T47D (cell line): ENCODE measurements at regions not wholly inside any gene's neighbourhood (a gene's known extent, or its start where the extent isn't known, plus 50 kb on each side); places are given as distances from the start of the nearest gene placed in this dataset.
"Not testable (repeated sequence)": the region's sequence is repeated elsewhere in the genome, so short reads cannot be mapped to it uniquely, and the experiment has no call there.

ENCODE experiments used
- DNase-seq, 2 experiments: peaks; one replicate each; pipeline versions ENCODE4 v3.0.0 to v3.0.0-alpha.2; 2011 to 2012; ENCODE audit warnings: low read depth in 1 of 2, low spot score in 1 of 2
- JUND ChIP-seq: IDR thresholded peaks from 2 replicates; pipeline ENCODE4 v1.6.1; 2012; ENCODE audit warnings: low read depth
- in situ Hi-C: cut with HindIII; loops from 2 replicates; pipeline ENCODE4 v1.10.0; 2016; ENCODE audit warnings: low sequenced_read_pairs, low pct_unique_long_range_greater_than_20kb

DNA sequence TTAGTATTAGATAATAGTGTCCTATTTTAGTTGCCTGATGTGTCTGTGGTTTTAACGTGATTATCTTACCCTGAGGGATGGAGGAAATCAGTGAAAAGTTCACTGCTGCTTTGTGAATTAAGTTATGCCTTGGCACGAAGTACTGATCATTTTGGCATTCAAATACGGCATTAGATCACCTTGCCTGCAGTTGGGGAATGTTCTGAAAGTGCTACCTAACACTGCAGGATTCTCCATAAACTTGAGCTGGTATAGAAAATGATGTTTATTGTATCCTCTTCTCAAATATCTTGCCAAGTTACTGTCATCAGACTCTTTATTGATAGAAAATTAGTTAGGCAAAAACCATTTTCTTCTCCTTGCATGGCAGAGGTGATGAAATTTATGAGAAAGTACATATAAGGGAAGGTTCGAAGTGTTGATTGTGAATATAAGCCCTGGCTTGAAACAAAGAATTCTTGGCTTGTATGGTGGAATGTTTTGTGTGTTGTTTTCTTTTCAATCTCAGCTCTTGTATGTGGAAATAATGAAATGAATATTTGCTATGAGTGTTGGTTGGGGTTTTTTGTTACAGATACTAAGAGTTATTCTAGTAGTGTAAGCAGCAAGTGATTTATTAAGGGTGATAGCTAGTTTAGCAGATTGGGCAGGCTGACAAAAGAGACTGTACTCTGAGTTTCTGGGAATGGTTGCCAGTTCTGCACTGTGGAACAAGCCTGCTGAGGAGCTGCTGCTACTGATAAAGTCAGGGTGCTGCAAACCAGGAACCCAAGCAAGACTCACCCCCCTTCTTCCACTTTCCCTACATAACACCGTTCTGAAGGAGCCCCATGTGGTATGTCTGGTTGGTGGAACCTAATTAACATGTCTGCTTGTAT is 448.3 kb downstream of the PCNX1 start:
- DNase-seq, result no peak
- TF ChIP-seq JUND, result no peak

GRCh38 chr14:71358209-71358931 is 451.1 kb downstream of the PCNX1 start:
- TF ChIP-seq JUND, result no peak
- in situ Hi-C loops, result no loop called here
- no peak for DNase-seq

More for the DNA sequence above, 448.3 kb downstream of the PCNX1 start:
- in situ Hi-C loops, result no loop called here

GRCh38 chr14:71358932-71359421 is 451.7 kb downstream of the PCNX1 start:
- DNase-seq, in situ Hi-C loops: not testable (repeated sequence)

DNA sequence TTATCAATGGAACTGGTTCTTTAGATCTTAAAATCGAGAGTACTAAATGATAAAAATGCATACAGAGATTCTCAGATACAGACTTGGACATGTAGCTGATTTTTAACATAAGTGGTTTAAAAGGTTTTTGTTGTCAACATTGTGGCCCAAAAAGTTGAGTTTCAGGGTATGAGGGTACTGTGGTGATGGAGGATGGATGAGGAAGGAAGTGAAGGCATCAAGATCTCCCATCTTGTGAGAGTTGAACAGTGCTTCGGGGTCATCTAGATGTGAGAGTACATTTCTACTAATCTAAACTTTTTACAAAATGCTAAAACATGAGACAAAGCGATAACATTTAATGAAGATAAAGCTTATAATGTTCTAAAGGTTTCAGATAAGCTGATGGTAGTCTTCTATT is 452.6 kb downstream of the PCNX1 start:
- in situ Hi-C loops, result no loop called here
- no peak for DNase-seq

DNA sequence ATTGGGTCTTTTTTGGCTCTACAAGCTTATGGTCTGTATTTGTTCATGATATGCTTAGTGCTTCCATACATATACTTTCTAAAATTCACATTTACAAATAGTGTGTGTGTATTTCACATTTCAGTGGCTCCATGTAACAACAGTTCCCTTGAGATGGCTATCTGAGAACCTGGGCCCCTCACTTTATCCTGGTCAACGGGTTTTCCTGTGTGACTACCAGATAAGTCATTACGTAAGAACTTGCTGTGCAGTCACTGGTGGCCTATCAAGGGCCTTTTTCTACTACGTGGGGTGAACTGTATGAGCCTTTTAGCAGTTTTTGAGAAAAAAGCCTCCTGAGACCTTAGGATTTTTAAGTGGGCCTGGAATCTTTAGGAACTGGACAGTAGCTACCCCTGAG is 454.1 kb downstream of the PCNX1 start:
- in situ Hi-C loops, result no loop called here
- DNase-seq, result no peak
- TF ChIP-seq JUND, result no peak

More for the DNA sequence above, 452.6 kb downstream of the PCNX1 start:
- no peak for TF ChIP-seq JUND

DNA sequence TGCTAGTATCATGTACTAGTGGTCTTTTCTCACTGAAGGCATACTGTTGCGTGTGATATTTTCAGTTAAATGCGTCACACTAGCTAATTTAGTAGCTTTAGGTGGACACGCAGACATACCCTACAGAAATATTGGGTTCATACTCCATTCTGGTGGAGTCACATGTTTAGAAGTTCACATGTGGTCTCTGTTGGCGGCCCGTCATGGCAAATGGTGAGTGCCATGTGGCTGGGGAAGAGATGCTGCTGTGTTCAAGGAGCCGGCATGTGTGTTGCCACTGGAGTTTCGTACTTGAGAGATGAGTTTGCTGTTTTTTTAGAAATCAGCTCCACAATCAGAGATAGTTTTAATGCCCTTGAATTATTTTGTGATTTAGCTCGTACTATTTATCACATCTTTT is 454.6 kb downstream of the PCNX1 start:
- DNase-seq, result no peak
- in situ Hi-C loops, result no loop called here
- TF ChIP-seq JUND, result no peak

GRCh38 chr14:71362282-71362681 is 455.0 kb downstream of the PCNX1 start:
- in situ Hi-C loops, result no loop called here
- TF ChIP-seq JUND, result no peak
- no peak for DNase-seq

DNA sequence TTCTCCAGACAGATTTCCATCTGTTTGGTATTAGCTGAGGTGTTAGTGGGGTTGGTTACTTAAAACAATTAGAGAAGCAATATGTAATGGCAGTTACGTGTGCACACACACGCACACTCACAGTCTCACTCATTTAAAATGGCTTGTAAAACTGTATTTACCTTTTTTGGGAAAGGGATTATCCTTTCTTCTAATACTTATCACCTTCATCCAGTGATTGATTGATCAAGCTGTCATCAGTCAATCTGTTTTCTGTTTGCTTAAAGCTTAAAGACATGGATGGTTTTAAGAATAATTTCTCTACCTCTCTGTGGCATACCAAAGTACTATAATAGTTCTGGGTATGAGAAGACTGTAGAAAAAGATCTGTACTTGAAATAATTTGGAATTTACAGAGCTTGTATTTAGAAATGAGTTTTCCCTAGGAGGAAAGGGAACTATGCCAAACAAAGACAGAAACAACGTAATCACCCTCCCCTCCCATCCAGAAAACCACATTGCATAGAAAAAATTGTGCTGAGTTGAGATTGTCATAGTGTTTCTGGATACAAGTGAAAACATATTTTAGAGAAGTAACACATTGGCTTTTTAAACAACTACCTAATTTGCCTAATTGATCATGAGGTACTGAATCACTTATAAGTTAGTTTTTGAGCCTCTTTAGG is 455.8 kb downstream of the PCNX1 start:
- TF ChIP-seq JUND, result no peak
- DNase-seq, result no peak
- in situ Hi-C loops, result no loop called here

DNA sequence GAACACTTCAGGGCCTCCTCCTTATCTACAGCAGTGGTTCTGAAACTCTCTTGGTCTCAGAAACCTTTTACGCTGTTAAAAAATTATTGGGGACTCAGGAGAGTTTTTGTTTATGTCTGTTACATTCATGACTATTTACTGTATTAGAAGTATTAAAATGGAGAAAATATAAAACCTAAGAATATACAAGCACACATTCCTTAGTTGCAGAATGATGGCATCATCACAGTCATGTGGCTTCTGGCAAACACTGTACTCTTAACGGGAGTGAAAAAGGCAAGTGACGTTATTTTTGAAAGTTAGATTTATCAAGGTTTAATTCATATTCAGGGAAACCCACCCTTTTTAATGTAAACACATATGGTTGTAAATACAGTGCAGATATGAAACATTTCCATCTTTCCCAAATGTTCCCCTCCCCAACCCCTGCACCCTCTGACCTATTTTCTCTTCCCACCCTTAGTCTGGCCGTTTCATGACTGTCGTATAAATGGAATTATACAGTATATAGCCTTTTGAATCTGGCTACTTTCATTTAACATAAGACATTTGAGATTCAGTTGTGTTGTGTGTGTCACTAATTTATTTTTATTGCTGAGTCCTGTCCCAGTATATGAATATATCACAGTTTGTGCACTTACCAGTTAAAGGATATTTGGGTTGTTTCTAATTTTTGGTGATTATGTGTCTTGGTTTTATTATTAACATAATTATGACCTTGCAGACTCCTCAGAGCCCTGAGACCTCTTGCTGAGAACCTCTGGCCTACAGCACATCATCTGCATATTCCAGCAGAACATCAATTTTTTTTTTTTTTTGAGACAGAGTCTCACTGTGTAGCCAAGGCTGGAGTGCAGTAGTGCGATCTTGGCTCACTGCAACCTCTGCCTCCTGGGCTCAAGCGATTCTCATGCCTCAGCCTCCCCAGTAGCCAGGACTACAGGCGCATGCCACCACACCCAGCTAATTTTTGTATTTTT is 457.0 kb downstream of the PCNX1 start:
- DNase-seq, result no peak
- in situ Hi-C loops, result no loop called here
- no peak for TF ChIP-seq JUND

DNA sequence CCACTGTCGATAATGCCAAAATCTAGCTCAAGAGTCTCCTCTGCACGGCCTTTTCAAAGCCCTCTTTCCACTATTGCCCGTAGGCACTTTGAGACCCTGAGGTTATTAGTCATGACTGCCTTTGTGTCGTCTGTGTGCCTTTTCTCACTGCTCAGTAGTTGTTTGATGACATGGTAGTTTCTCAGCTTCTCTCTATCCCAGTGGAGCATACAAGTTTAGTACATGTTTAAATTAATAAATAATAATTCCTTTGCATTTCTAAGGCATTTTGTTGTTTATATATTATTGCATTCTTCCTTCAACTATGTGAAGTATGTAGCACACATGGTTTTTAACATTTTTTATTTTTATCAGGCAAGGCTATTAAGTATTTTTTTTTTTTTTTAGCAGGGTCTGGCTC is 458.1 kb downstream of the PCNX1 start:
- in situ Hi-C loops, result no loop called here
- no peak for TF ChIP-seq JUND
- DNase-seq, result no peak

DNA sequence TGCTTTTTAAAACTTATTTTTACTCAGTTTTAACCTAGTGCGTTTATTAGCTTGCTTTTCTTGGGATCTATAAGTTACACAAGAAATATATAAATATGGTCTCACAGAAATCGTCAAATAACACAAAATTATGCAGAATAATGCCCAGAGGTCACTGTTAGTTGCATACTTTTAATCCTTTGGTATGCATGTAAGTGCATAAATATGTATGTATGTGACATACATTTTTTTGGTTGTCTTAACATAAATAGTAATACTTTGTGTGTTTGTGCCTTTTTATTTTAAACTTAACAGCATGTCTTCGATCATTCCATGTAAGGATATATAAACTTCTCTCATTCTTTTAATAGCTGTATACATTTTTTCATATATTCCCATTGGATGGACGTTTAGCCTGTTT is 459.6 kb downstream of the PCNX1 start:
- no peak for TF ChIP-seq JUND
- DNase-seq, result no peak
- in situ Hi-C loops, result no loop called here
